CD4-positive, alpha-beta T cell treated with Interleukin-17A for 1 hour (primary cell): ENCODE measurements at regions not wholly inside any gene's neighbourhood (a gene's known extent, or its start where the extent isn't known, plus 50 kb on each side); places are given as distances from the start of the nearest gene placed in this dataset.

Experiments used
- DNase-seq: peaks from one replicate; pipeline ENCODE4 v3.0.0-alpha.2; 2020

- DNase-seq: no peak
Measured at GRCh38 chr12:97182769-97183168, 275.7 kb downstream of the NEDD1 start.

GRCh38 chr12:97184127-97184773, 277.2 kb downstream of the NEDD1 start:
- DNase-seq: no peak

GRCh38 chr12:97185567-97185966, 277.0 kb upstream of the RMST start:
- DNase-seq: no peak

GRCh38 chr12:97194546-97194945, 268.1 kb upstream of the RMST start:
- DNase-seq: no peak

- DNase-seq: no peak
Measured at GRCh38 chr12:97200181-97200580, 262.4 kb upstream of the RMST start.

- no peak for DNase-seq
Measured at GRCh38 chr12:97203408-97203807, 259.2 kb upstream of the RMST start.

GRCh38 chr12:97209997-97210396, 252.6 kb upstream of the RMST start:
- no peak for DNase-seq

- DNase-seq: no peak
Measured at GRCh38 chr12:97211416-97211930, 251.1 kb upstream of the RMST start.

GRCh38 chr12:97216848-97217247, 245.8 kb upstream of the RMST start:
- no peak for DNase-seq

GRCh38 chr12:97222391-97222790, 240.2 kb upstream of the RMST start:
- DNase-seq: no peak

GRCh38 chr12:97223419-97223818, 239.2 kb upstream of the RMST start:
- DNase-seq: no peak

GRCh38 chr12:97229004-97229403, 233.6 kb upstream of the RMST start:
- no peak for DNase-seq

- no peak for DNase-seq
Measured at GRCh38 chr12:97235102-97235501, 227.5 kb upstream of the RMST start.

- DNase-seq: no peak
Measured at GRCh38 chr12:97246368-97246767, 216.2 kb upstream of the RMST start.

GRCh38 chr12:97250483-97250882, 212.1 kb upstream of the RMST start:
- DNase-seq: no peak

- no peak for DNase-seq
Measured at GRCh38 chr12:97257726-97258125, 204.9 kb upstream of the RMST start.

- no peak for DNase-seq
Measured at GRCh38 chr12:97259098-97259497, 203.5 kb upstream of the RMST start.

- no peak for DNase-seq
Measured at GRCh38 chr12:97260786-97261185, 201.8 kb upstream of the RMST start.

GRCh38 chr12:97267166-97267565, 195.4 kb upstream of the RMST start:
- no peak for DNase-seq

- no peak for DNase-seq
Measured at GRCh38 chr12:97267594-97268202, 194.9 kb upstream of the RMST start.

GRCh38 chr12:97272471-97272870, 190.1 kb upstream of the RMST start:
- DNase-seq: no peak

GRCh38 chr12:97274386-97274785, 188.2 kb upstream of the RMST start:
- DNase-seq: no peak

GRCh38 chr12:97275256-97275655, 187.3 kb upstream of the RMST start:
- DNase-seq: no peak

- no peak for DNase-seq
Measured at GRCh38 chr12:97275728-97276590, 186.6 kb upstream of the RMST start.
